SK-N-SH treated with all-trans-retinoic acid at 6 μM for 48 hours (cell line): ENCODE measurements at regions not wholly inside any gene's neighbourhood (a gene's known extent, or its start where the extent isn't known, plus 50 kb on each side); places are given as distances from the start of the nearest gene placed in this dataset.

ENCODE experiments used
- ATAC-seq: fragments of 200-7000 bp; cut with Tn5 transposase; 3 replicates; pipeline ENCODE4 v1.9.1; 2020; ENCODE audit warnings: mild to moderate bottlenecking, moderate library complexity
- ARNTL ChIP-seq: fragments of 450-650 bp; formaldehyde crosslinking; IDR thresholded peaks from 2 replicates; pipeline ENCODE4 v1.5.0; 2020; ENCODE audit warnings: low read depth, mild to moderate bottlenecking, moderate library complexity, borderline replicate concordance
- BACH2 ChIP-seq: fragments of 250-450 bp; sonication (Bioruptor Pico); IDR thresholded peaks from 2 replicates; pipeline ENCODE4 v1.9.0; 2021; ENCODE audit warnings: mild to moderate bottlenecking, borderline replicate concordance
- CREB5 ChIP-seq: fragments of 250-450 bp; sonication (Bioruptor Pico); IDR thresholded peaks from 2 replicates; pipeline ENCODE4 v1.5.1; 2020; ENCODE audit warnings: low read depth, mild to moderate bottlenecking, moderate library complexity
- CSDC2 ChIP-seq: fragments of 250-450 bp; sonication (Bioruptor Pico); IDR thresholded peaks from 2 replicates; pipeline ENCODE4 v1.5.0; 2020; ENCODE audit warnings: mild to moderate bottlenecking, moderate library complexity
- ESRRG ChIP-seq: fragments of 250-450 bp; sonication (Bioruptor Pico); IDR thresholded peaks from 2 replicates; pipeline ENCODE4 v1.6.1; 2021; ENCODE audit warnings: mild to moderate bottlenecking
- GLIS3 ChIP-seq: fragments of 250-450 bp; sonication (Bioruptor Pico); IDR thresholded peaks from 2 replicates; pipeline ENCODE4 v1.5.0; 2020; ENCODE audit warnings: mild to moderate bottlenecking, moderate library complexity
- ISL1 ChIP-seq: fragments of 250-450 bp; sonication (Bioruptor Pico); IDR thresholded peaks from 2 replicates; pipeline ENCODE4 v2.1.2; 2022; ENCODE audit warnings: mild to moderate bottlenecking, moderate library complexity
- OSR1 ChIP-seq: fragments of 250-450 bp; sonication (Bioruptor Pico); IDR thresholded peaks from 2 replicates; pipeline ENCODE4 v1.8.0; 2022; ENCODE audit warnings: moderate library complexity, mild to moderate bottlenecking, inconsistent platforms
- PATZ1 ChIP-seq: fragments of 250-450 bp; sonication (Bioruptor Pico); IDR thresholded peaks from 2 replicates; pipeline ENCODE4 v1.8.0; 2020; ENCODE audit warnings: mild to moderate bottlenecking, moderate library complexity, borderline replicate concordance
- POU6F1 ChIP-seq: fragments of 250-450 bp; sonication (Bioruptor Pico); IDR thresholded peaks from 2 replicates; pipeline ENCODE4 v1.8.0; 2021; ENCODE audit warnings: low read depth, mild to moderate bottlenecking, moderate library complexity, borderline replicate concordance
- PPARA ChIP-seq: fragments of 250-450 bp; sonication (Bioruptor Pico); IDR thresholded peaks from 2 replicates; pipeline ENCODE4 v1.5.0; 2020; ENCODE audit warnings: mild to moderate bottlenecking, borderline replicate concordance
- RARB ChIP-seq: fragments of 250-450 bp; sonication (Bioruptor Pico); IDR thresholded peaks from 2 replicates; pipeline ENCODE4 v1.8.0; 2021; ENCODE audit warnings: mild to moderate bottlenecking, moderate library complexity
- SNAI2 ChIP-seq: fragments of 250-450 bp; sonication (Bioruptor Pico); IDR thresholded peaks from 2 replicates; pipeline ENCODE4 v1.5.0; 2020; ENCODE audit warnings: mild to moderate bottlenecking, moderate library complexity
- TCF4 ChIP-seq: fragments of 250-450 bp; sonication (Bioruptor Pico); IDR thresholded peaks from 2 replicates; pipeline ENCODE4 v1.8.0; 2021; ENCODE audit warnings: mild to moderate bottlenecking, moderate library complexity, borderline replicate concordance
- TOX ChIP-seq: fragments of 250-450 bp; sonication (Bioruptor Pico); IDR thresholded peaks from 2 replicates; pipeline ENCODE4 v1.8.0; 2021; ENCODE audit warnings: mild to moderate bottlenecking, moderate library complexity, borderline replicate concordance
- TSHZ2 ChIP-seq: fragments of 250-450 bp; sonication (Bioruptor Pico); IDR thresholded peaks from 2 replicates; pipeline ENCODE4 v1.5.0; 2020; ENCODE audit warnings: mild to moderate bottlenecking, moderate library complexity
- ZC3H10 ChIP-seq: fragments of 250-450 bp; sonication (Bioruptor Pico); IDR thresholded peaks from 2 replicates; pipeline ENCODE4 v1.5.1; 2021; ENCODE audit warnings: mild to moderate bottlenecking, moderate library complexity
- ZFP3 ChIP-seq: fragments of 250-450 bp; sonication (Bioruptor Pico); IDR thresholded peaks from 2 replicates; pipeline ENCODE4 v1.5.0; 2020; ENCODE audit warnings: mild to moderate bottlenecking, moderate library complexity
- ZFP30 ChIP-seq: fragments of 450-650 bp; formaldehyde crosslinking; IDR thresholded peaks from 2 replicates; pipeline ENCODE4 v1.5.0; 2022; ENCODE audit warnings: mild to moderate bottlenecking, moderate library complexity
- ZNF565 ChIP-seq: fragments of 450-650 bp; formaldehyde crosslinking; conservative IDR thresholded peaks from 2 replicates; pipeline ENCODE4 v1.5.0; 2020; ENCODE audit warnings: low read depth, mild to moderate bottlenecking, moderate library complexity
- ZNF70 ChIP-seq: fragments of 450-650 bp; formaldehyde crosslinking; IDR thresholded peaks from 2 replicates; pipeline ENCODE4 v1.5.0; 2020; ENCODE audit warnings: mild to moderate bottlenecking, moderate library complexity
- ZNF8 ChIP-seq: fragments of 450-650 bp; formaldehyde crosslinking; IDR thresholded peaks from 2 replicates; pipeline ENCODE4 v1.5.0; 2020; ENCODE audit warnings: mild to moderate bottlenecking, moderate library complexity

- ATAC-seq: peak; percentile 6; the same call in 1 of the 3 replicates
- no peak for TF ChIP-seq ZFP3 (CRISPR knock-in tag)
- TF ChIP-seq CREB5 (CRISPR knock-in tag): no peak
- TF ChIP-seq PPARA: no peak
- TF ChIP-seq PATZ1 (CRISPR knock-in tag): no peak
- no peak for TF ChIP-seq OSR1 (CRISPR knock-in tag)
- no peak for TF ChIP-seq ZNF565 (CRISPR knock-in tag)
- TF ChIP-seq TSHZ2 (CRISPR knock-in tag): no peak
- no peak for TF ChIP-seq ZC3H10
- no peak for TF ChIP-seq ZNF70 (CRISPR knock-in tag)
- TF ChIP-seq POU6F1 (CRISPR knock-in tag): no peak
- TF ChIP-seq GLIS3: no peak
- no peak for TF ChIP-seq TOX (CRISPR knock-in tag)
- no peak for TF ChIP-seq BACH2 (CRISPR knock-in tag)
- no peak for TF ChIP-seq ZFP30 (CRISPR knock-in tag)
- no peak for TF ChIP-seq ZNF8 (CRISPR knock-in tag)
- TF ChIP-seq ARNTL: no peak
- no peak for TF ChIP-seq TCF4 (CRISPR knock-in tag)
- TF ChIP-seq RARB (CRISPR knock-in tag): no peak
- TF ChIP-seq CSDC2 (CRISPR knock-in tag): no peak
Observed at GRCh38 chr13:79802389-79803085, 321.6 kb downstream of the NDFIP2 start.

- peak; percentile 88 for ATAC-seq
- TF ChIP-seq ZNF8 (CRISPR knock-in tag) (peak; percentile 33), GLIS3 (peak; percentile 85; the same call in 1 of the 2 replicates), SNAI2 (CRISPR knock-in tag) (peak; percentile 93; the same call in 1 of the 2 replicates), ZNF565 (CRISPR knock-in tag) (peak; percentile 54; the same call in 1 of the 2 replicates), PATZ1 (CRISPR knock-in tag) (no peak), POU6F1 (CRISPR knock-in tag) (peak; percentile 90; the same call in 1 of the 2 replicates), TCF4 (CRISPR knock-in tag) (peak; percentile 99), ZC3H10 (no peak), ISL1 (peak; percentile 95), ESRRG (CRISPR knock-in tag) (peak; percentile 87; the same call in 1 of the 2 replicates), ARNTL (peak; percentile 44; the same call in 1 of the 2 replicates), TSHZ2 (CRISPR knock-in tag) (peak; percentile 94), ZNF70 (CRISPR knock-in tag) (no peak), TOX (CRISPR knock-in tag) (peak; percentile 70)
Observed at GRCh38 chr13:79799059-79799867, 318.3 kb downstream of the NDFIP2 start.
